Renal cortex interstitium (tissue), 11 donors: ENCODE measurements at regions not wholly inside any gene's neighbourhood (a gene's known extent, or its start where the extent isn't known, plus 50 kb on each side); places are given as distances from the start of the nearest gene placed in this dataset.

Experiments
- DNase-seq, 11 donors: peaks; one replicate each; pipeline ENCODE4 v3.0.0-alpha.2; 2013; ENCODE audit warnings: low read depth in 9 of 11, low spot score in 4 of 11; ENCODE audit errors: extremely low read depth in 1 of 11

DNA sequence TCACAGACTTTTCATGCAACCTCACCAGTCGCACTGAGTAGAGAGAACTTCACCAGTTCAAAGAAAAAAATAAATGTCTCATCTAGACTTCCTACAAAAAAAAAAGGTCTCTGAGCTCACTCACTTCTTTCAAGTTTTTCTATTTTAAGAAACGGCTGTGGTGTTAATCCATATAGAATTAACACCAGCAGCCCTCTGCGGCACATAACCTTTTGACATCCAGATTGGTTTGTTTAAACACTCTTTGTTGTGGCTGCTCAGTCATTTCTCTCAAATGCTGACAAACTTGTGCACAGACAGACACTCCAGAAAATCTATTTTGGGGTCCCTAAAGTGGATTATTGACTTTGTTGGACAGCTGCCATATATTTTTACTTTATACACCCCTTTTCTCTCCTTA, 874.9 kb downstream of the EFNB2 start:
- DNase-seq: no peak

GRCh38 chr13:105658431-105658830, 877.0 kb downstream of the EFNB2 start:
- no peak for DNase-seq

- DNase-seq: no peak
These were observed 880.4 kb downstream of the EFNB2 start for GRCh38 chr13:105655046-105655445.

GRCh38 chr13:105643966-105644365, 891.5 kb downstream of the EFNB2 start:
- DNase-seq: no peak

- DNase-seq: no peak
These were observed 892.9 kb downstream of the EFNB2 start for GRCh38 chr13:105642511-105642958.

DNA sequence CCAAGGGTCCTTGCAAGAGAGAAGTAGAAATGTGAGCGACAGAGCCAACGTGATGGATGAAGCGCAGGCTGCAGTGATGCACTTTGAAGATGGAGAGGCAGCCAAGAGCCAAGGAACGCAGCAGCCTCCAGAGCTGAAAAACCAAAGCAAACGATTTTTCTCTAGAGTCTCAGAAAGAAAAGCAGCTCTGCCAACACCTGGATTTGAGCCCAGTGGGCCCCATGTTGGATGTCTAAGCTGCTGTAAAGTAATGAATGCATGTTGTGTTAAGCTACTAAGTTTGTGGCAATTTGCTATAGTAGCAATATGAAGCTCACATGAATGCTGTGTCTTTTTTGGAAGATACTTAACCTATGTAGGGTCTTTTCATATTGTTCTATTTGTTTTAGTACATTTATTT, 894.3 kb downstream of the EFNB2 start:
- DNase-seq: no peak

GRCh38 chr13:105638426-105638825, 897.0 kb downstream of the EFNB2 start:
- DNase-seq: no peak

- no peak for DNase-seq
These were observed 901.4 kb downstream of the EFNB2 start for GRCh38 chr13:105634059-105634458.

- DNase-seq: no peak
These were observed 905.0 kb downstream of the EFNB2 start for GRCh38 chr13:105630431-105630830.

GRCh38 chr13:105627270-105627669, 908.2 kb downstream of the EFNB2 start:
- DNase-seq: no peak

DNA sequence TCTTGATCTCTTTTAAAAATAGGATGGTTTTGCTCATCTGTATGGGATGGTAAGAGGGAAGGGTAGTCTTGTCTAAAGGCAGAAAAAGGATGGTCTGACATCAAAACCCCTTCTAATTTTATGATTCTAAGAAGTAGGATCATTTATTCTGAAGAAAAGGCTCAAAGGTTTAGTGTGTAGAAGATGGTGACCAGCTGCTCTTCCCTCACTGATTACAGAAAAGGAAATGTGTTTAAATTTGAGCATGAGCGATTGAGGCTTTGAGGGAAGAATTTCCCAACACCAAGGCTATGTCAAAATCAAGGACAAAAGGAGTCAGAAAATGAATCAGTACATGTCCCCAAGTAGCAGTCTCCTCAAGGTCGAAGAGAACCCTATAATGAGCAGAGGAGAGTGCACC, 909.8 kb downstream of the EFNB2 start:
- peak in 8 of 11 donors; percentile 13 to 36 (median 20) for DNase-seq

- DNase-seq: peak in 3 of 11 donors; percentile 17 to 23 (median 22)
These were observed 919.0 kb downstream of the EFNB2 start for GRCh38 chr13:105616333-105617075.

DNA sequence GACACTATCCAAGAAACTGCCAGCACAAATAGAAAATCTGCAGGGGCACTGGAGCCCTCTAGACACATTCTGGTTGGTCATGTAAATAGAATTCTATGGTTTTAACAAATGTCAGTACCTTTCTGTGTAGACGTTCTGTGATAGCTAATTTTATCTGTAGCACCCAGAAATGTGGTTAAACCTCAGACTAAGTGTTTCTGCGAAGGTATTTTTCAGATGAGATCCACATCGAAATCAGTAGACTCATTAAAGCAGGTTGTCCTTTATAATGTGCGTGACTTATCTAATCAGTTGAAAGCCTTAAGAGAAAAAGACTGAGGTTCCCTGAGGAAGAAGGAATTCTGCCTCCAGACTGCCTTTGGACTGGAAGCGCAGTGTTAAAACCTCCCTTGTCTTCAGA, 922.9 kb downstream of the EFNB2 start:
- no peak for DNase-seq

DNA sequence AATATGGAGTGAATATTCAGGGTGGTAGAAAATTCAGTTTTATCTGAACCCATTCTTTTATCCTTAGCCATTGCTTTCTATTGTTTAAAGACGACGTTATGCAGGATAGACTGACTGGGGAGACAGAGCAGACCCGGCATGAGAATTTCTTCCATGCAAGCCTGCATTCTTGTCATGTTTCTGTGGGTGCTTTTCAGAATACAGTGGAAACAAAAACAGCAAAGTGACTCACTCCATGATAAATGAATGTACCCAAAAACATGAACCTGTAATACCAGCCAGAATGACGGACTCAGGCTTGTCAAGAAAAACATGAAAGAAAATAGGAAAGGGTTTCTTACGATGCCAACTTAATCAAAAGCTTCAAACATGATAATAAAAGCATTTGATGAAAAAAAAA, 924.0 kb downstream of the EFNB2 start:
- DNase-seq: no peak

DNA sequence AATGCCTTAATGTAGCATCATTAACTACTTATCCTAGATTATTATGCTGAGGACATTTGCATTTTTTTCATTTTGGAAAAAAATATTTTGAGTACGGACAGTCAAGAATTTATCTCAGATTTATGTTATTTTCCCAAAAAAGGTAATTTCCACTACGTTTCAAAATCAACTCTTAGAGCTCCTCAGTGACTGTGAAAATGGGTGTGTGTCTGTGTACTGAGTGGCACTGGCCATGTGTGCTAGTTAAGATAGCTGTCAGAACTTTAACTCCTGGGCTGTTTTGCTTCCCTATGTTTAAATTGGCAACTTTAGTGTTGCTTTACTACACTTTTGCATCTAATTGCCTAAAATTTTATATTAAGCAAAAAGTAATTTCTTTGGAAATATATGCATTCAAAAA, 927.4 kb downstream of the EFNB2 start:
- no peak for DNase-seq

- DNase-seq: no peak
These were observed 928.0 kb downstream of the EFNB2 start for GRCh38 chr13:105607426-105607825.

- DNase-seq: no peak
These were observed 928.4 kb downstream of the EFNB2 start for GRCh38 chr13:105607016-105607415.

- DNase-seq: no peak
These were observed 932.3 kb downstream of the EFNB2 start for GRCh38 chr13:105602956-105603670.

GRCh38 chr13:105599477-105600037, 935.9 kb downstream of the EFNB2 start:
- no peak for DNase-seq

GRCh38 chr13:105598529-105598928, 936.9 kb downstream of the EFNB2 start:
- no peak for DNase-seq
